ENCODE measurements at regions not wholly inside any gene's neighbourhood (a gene's known extent, or its start where the extent isn't known, plus 50 kb on each side); places are given as distances from the start of the nearest gene placed in this dataset.

DNA sequence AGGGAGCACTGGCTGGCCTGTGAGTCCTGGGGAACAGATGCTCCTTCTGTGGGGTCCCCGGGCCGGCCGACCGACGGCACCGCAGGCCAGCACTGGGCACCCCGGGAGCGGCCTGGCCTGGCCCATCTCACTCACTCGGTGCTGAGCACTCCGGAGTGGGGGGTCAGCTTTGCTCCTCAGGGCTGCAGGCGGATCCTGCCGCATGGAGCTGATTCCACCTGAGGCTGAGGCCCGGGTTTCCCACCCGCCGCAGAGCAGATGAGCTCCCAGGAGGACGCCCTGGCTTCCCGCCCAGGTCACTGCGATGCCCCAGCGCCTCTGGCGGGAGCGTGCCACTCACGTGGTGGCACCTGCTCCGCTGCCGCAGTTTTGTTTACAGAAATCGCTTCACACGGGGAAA, 418.6 kb downstream of the GALR1 start:
- TF ChIP-seq, protein P1, sequence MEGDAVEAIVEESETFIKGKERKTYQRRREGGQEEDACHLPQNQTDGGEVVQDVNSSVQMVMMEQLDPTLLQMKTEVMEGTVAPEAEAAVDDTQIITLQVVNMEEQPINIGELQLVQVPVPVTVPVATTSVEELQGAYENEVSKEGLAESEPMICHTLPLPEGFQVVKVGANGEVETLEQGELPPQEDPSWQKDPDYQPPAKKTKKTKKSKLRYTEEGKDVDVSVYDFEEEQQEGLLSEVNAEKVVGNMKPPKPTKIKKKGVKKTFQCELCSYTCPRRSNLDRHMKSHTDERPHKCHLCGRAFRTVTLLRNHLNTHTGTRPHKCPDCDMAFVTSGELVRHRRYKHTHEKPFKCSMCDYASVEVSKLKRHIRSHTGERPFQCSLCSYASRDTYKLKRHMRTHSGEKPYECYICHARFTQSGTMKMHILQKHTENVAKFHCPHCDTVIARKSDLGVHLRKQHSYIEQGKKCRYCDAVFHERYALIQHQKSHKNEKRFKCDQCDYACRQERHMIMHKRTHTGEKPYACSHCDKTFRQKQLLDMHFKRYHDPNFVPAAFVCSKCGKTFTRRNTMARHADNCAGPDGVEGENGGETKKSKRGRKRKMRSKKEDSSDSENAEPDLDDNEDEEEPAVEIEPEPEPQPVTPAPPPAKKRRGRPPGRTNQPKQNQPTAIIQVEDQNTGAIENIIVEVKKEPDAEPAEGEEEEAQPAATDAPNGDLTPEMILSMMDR (IDR thresholded peaks at IDR 0.05; ENCODE audit: poor library complexity, severe bottlenecking), result no peak
- no peak for TF ChIP-seq SMC3 (conservative IDR thresholded peaks at IDR 0.05; ENCODE audit: poor library complexity)
- no peak for TF ChIP-seq RAD21 (conservative IDR thresholded peaks at IDR 0.05)
- no peak for TF ChIP-seq POLR2AphosphoS5 (IDR thresholded peaks at IDR 0.05)
- TF ChIP-seq, protein P2, sequence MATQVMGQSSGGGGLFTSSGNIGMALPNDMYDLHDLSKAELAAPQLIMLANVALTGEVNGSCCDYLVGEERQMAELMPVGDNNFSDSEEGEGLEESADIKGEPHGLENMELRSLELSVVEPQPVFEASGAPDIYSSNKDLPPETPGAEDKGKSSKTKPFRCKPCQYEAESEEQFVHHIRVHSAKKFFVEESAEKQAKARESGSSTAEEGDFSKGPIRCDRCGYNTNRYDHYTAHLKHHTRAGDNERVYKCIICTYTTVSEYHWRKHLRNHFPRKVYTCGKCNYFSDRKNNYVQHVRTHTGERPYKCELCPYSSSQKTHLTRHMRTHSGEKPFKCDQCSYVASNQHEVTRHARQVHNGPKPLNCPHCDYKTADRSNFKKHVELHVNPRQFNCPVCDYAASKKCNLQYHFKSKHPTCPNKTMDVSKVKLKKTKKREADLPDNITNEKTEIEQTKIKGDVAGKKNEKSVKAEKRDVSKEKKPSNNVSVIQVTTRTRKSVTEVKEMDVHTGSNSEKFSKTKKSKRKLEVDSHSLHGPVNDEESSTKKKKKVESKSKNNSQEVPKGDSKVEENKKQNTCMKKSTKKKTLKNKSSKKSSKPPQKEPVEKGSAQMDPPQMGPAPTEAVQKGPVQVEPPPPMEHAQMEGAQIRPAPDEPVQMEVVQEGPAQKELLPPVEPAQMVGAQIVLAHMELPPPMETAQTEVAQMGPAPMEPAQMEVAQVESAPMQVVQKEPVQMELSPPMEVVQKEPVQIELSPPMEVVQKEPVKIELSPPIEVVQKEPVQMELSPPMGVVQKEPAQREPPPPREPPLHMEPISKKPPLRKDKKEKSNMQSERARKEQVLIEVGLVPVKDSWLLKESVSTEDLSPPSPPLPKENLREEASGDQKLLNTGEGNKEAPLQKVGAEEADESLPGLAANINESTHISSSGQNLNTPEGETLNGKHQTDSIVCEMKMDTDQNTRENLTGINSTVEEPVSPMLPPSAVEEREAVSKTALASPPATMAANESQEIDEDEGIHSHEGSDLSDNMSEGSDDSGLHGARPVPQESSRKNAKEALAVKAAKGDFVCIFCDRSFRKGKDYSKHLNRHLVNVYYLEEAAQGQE (IDR thresholded peaks at IDR 0.05; ENCODE audit: borderline replicate concordance), result no peak
- no peak for TF ChIP-seq TAF1 (IDR thresholded peaks at IDR 0.05; ENCODE audit: low read depth)
- TF ChIP-seq EP300 (conservative IDR thresholded peaks at IDR 0.05; ENCODE audit: poor library complexity, severe bottlenecking), result no peak
- no peak for TF ChIP-seq EZH2 (IDR thresholded peaks at IDR 0.05; ENCODE audit: borderline replicate concordance, insufficient read depth, low read length, poor library complexity, severe bottlenecking)
- TF ChIP-seq MXI1 (conservative IDR thresholded peaks at IDR 0.05; ENCODE audit: poor library complexity, severe bottlenecking), result no peak
